ENCODE measurements at regions not wholly inside any gene's neighbourhood (a gene's known extent, or its start where the extent isn't known, plus 50 kb on each side); places are given as distances from the start of the nearest gene placed in this dataset.

DNA sequence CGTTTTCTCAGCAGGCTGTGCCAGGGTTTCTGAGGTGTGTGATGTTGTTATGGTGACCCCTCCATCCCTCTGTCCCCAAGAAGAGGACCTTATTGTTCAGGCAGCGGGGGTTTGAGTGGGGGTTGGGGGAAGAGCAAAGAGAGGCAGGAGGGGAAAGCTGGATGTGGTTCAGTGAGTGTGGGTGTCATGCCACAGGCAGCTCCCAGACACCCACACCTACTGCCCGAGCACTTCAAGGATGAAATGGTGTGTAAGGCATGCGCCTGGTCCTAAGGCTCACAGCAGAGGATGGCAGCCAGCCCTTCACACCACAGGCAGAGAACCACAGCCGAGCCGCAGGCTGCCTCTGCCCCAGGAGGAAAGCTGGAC lies 49.9 kb upstream of the STUM start:
- H3K9me3 ChIP-seq = no peaks in the 10 kb centered on the region
- TF ChIP-seq POLR2AphosphoS5 (IDR thresholded peaks at IDR 0.05) (no peak), EP300 (IDR thresholded peaks at IDR 0.05) (no peak)
- TF ChIP-seq, protein P1, sequence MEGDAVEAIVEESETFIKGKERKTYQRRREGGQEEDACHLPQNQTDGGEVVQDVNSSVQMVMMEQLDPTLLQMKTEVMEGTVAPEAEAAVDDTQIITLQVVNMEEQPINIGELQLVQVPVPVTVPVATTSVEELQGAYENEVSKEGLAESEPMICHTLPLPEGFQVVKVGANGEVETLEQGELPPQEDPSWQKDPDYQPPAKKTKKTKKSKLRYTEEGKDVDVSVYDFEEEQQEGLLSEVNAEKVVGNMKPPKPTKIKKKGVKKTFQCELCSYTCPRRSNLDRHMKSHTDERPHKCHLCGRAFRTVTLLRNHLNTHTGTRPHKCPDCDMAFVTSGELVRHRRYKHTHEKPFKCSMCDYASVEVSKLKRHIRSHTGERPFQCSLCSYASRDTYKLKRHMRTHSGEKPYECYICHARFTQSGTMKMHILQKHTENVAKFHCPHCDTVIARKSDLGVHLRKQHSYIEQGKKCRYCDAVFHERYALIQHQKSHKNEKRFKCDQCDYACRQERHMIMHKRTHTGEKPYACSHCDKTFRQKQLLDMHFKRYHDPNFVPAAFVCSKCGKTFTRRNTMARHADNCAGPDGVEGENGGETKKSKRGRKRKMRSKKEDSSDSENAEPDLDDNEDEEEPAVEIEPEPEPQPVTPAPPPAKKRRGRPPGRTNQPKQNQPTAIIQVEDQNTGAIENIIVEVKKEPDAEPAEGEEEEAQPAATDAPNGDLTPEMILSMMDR (IDR thresholded peaks at IDR 0.05) = no peak
- no peaks in the 10 kb centered on the region for H3K4me1 ChIP-seq
- intact Hi-C loops (cut with DNase I; ENCODE audit: low total_unique reads) = no loop called here
- H3K27ac ChIP-seq = no peak overlapping the region
- WGBS, 5 donors = 72 to 82% (median 77%) methylated on average over 4 to 6 of the region's 6 CpGs
- no peaks in the 10 kb centered on the region for H3K27me3 ChIP-seq
- peak in 1 of 2 donors; percentile 8 for DNase-seq
- no peak overlapping the region for H3K4me3 ChIP-seq
- no peaks in the 10 kb centered on the region for H3K36me3 ChIP-seq
